Activated B cell treated with CpG ODN at 0.5 μM for 24 hours (primary cell): ENCODE measurements at regions not wholly inside any gene's neighbourhood (a gene's known extent, or its start where the extent isn't known, plus 50 kb on each side); places are given as distances from the start of the nearest gene placed in this dataset.

Source experiments
- ATAC-seq: fragments of 200-7000 bp; cut with Tn5 transposase; one replicate; pipeline ENCODE4 v1.10.0; 2021; ENCODE audit warnings: low read depth, mild to moderate bottlenecking, moderate library complexity
- CTCF ChIA-PET: fragments of 350-600 bp; sonication (Branson Sonifier 250); formaldehyde crosslinking; loops from one replicate; lab custom pipeline; 2021; ENCODE audit warnings: antibody characterized with exemption; lab: Charles Lee
- POLR2A ChIA-PET: fragments of 350-600 bp; sonication (Branson Sonifier 250); formaldehyde crosslinking; loops from one replicate; lab custom pipeline; 2021; ENCODE audit warnings: antibody characterized with exemption; lab: Charles Lee
- DNase-seq: peaks from one replicate; pipeline ENCODE4 v3.0.0; 2022
- H3K27ac Mint-ChIP-seq: one replicate; pipeline ENCODE4 v1.8.0; 2020; ENCODE audit warnings: mixed read lengths
- H3K27me3 Mint-ChIP-seq: one replicate; pipeline ENCODE4 v1.8.0; 2021; ENCODE audit warnings: mixed read lengths
- H3K36me3 Mint-ChIP-seq: one replicate; pipeline ENCODE4 v1.8.0; 2021; ENCODE audit warnings: low read depth, mixed read lengths
- H3K4me1 Mint-ChIP-seq: one replicate; pipeline ENCODE4 v1.8.0; 2021; ENCODE audit warnings: mixed read lengths
- H3K4me3 Mint-ChIP-seq: one replicate; pipeline ENCODE4 v1.8.0; 2020; ENCODE audit warnings: mild to moderate bottlenecking, mixed read lengths
- H3K9me3 Mint-ChIP-seq: one replicate; pipeline ENCODE4 v1.8.0; 2020; ENCODE audit warnings: mixed read lengths
- intact Hi-C: fragments of 100-400 bp; cut with micrococcal nuclease; formaldehyde crosslinking; loops from one replicate; pipeline ENCODE4 v1.15.1; 2024
- TF ChIP-seq, protein P1 (sequence below): fragments of 200-600 bp; IDR thresholded peaks from one replicate; pipeline ENCODE4 v1.8.0; 2022; ENCODE audit warnings: antibody characterized with exemption, mild to moderate bottlenecking

GRCh38 chr19:30678168-30678567 is 306.0 kb downstream of the ZNF536 start:
- POLR2A ChIA-PET: no interaction called here
- H3K4me1 Mint-ChIP-seq: no peaks in the 10 kb centered on the region

GRCh38 chr19:30677702-30678101 is 305.5 kb downstream of the ZNF536 start:
- H3K27ac Mint-ChIP-seq: no peak overlapping the region
- ATAC-seq: no peak

More at GRCh38 chr19:30678168-30678567, 306.0 kb downstream of the ZNF536 start:
- intact Hi-C loops: no loop called here
- CTCF ChIA-PET: no interaction called here
- H3K27me3 Mint-ChIP-seq: peaks cover 2% of the 10 kb centered on the region
- no peak overlapping the region for H3K4me3 Mint-ChIP-seq
- H3K36me3 Mint-ChIP-seq: no peaks in the 10 kb centered on the region
- H3K9me3 Mint-ChIP-seq: no peaks in the 10 kb centered on the region
- H3K27ac Mint-ChIP-seq: no peak overlapping the region
- DNase-seq: no peak
- no peak for ATAC-seq
- TF ChIP-seq, protein P1, sequence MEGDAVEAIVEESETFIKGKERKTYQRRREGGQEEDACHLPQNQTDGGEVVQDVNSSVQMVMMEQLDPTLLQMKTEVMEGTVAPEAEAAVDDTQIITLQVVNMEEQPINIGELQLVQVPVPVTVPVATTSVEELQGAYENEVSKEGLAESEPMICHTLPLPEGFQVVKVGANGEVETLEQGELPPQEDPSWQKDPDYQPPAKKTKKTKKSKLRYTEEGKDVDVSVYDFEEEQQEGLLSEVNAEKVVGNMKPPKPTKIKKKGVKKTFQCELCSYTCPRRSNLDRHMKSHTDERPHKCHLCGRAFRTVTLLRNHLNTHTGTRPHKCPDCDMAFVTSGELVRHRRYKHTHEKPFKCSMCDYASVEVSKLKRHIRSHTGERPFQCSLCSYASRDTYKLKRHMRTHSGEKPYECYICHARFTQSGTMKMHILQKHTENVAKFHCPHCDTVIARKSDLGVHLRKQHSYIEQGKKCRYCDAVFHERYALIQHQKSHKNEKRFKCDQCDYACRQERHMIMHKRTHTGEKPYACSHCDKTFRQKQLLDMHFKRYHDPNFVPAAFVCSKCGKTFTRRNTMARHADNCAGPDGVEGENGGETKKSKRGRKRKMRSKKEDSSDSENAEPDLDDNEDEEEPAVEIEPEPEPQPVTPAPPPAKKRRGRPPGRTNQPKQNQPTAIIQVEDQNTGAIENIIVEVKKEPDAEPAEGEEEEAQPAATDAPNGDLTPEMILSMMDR: no peak

DNA sequence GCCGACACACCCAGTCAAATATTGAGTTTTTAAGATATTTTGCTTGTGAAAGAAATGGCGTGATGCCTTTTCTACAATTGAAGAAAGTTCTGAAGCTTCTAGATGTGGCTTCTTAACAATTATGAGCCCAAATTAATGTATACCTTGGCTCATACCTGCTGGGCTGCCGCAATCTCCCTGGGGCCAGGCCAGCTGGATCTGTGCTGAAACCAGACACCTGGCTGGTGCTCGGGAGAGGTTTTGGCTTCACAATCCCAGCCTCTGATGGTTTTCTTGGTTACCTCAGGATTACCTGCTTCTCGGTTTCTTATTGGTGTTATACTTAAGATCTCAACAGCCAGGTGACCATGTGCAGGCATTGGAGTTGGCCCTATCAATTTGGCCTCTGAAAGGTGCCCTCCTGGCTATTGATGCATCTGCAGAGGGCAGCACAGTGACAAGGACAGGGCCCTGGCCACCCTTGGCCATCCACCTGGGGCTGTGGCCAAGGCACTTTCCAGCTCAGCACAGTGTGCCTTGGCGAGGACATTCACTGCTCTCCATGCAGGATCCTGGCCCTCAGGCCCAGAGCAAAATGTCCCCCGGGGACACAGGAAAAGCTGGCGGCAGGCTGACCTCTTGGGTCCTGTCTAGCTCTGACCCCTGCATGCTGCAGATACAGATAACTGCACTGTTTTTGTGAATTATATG is 305.0 kb downstream of the ZNF536 start:
- TF ChIP-seq, protein P1: no peak
- Mint-ChIP-seq H3K27me3 (peaks cover 3% of the 10 kb centered on the region), H3K4me3 (no peak overlapping the region), H3K27ac (no peak overlapping the region), H3K36me3 (no peaks in the 10 kb centered on the region), H3K9me3 (no peaks in the 10 kb centered on the region), H3K4me1 (no peaks in the 10 kb centered on the region)
- intact Hi-C loops: no loop called here
- ChIA-PET POLR2A (no interaction called here), CTCF (no interaction called here)
- DNase-seq (no peak), ATAC-seq (no peak)

More at GRCh38 chr19:30677702-30678101, 305.5 kb downstream of the ZNF536 start:
- POLR2A ChIA-PET: no interaction called here
- CTCF ChIA-PET: no interaction called here
- Mint-ChIP-seq H3K27me3 (peaks cover 3% of the 10 kb centered on the region), H3K36me3 (no peaks in the 10 kb centered on the region), H3K4me1 (no peaks in the 10 kb centered on the region), H3K4me3 (no peak overlapping the region), H3K9me3 (no peaks in the 10 kb centered on the region)
- DNase-seq: no peak
- intact Hi-C loops: no loop called here
- TF ChIP-seq, protein P1: no peak

- no peak overlapping the region for H3K27ac Mint-ChIP-seq
- ChIA-PET CTCF (interaction anchor here (0.9 to 1.4 kb wide), 2 partner anchors 8 to 9 kb away, joined by 3 to 4 read pairs; no protein-coding TSS in a partner anchor), POLR2A (no interaction called here)
These were observed 302.9 kb downstream of the ZNF536 start for GRCh38 chr19:30675086-30675485.

DNA sequence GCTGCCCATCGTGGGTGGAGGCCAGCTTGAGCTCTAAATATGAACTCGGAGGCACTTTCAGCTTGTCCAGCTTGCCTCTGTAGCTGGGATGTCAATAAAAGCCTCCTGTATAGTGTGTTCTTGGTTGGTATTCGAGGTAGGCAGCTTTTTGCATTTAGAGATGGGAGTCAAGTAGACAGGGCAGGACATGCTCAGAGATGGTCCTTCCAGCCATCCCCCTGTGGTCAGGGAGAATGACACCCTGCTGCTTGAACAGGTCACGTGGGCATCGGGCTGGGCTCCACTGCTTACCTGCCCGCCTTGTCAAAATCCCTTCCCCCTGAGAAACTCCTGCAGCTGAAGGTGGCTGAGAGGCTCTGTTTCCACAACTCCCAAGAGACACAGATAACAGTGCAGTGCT is 302.5 kb downstream of the ZNF536 start:
- Mint-ChIP-seq H3K27me3 (peaks cover 4% of the 10 kb centered on the region), H3K36me3 (no peaks in the 10 kb centered on the region), H3K4me1 (no peaks in the 10 kb centered on the region), H3K4me3 (no peak overlapping the region), H3K27ac (no peak overlapping the region), H3K9me3 (no peaks in the 10 kb centered on the region)
- TF ChIP-seq, protein P1: no peak
- POLR2A ChIA-PET: no interaction called here
- intact Hi-C loops: no loop called here
- CTCF ChIA-PET: interaction anchor here (1.4 kb wide), 1 partner anchor 8 kb away, joined by 4 read pairs; no protein-coding TSS in a partner anchor
- no peak for ATAC-seq
- DNase-seq: no peak

More at GRCh38 chr19:30675086-30675485, 302.9 kb downstream of the ZNF536 start:
- TF ChIP-seq, protein P1: no peak
- no peak for DNase-seq
- no peak for ATAC-seq
- intact Hi-C loops: no loop called here
- H3K36me3 Mint-ChIP-seq: no peaks in the 10 kb centered on the region
- H3K4me3 Mint-ChIP-seq: no peak overlapping the region
- H3K9me3 Mint-ChIP-seq: no peaks in the 10 kb centered on the region
- H3K4me1 Mint-ChIP-seq: no peaks in the 10 kb centered on the region
- peaks cover 3% of the 10 kb centered on the region for H3K27me3 Mint-ChIP-seq
